Sigmoid colon (tissue), 6 donors: ENCODE measurements at regions not wholly inside any gene's neighbourhood (a gene's known extent, or its start where the extent isn't known, plus 50 kb on each side); places are given as distances from the start of the nearest gene placed in this dataset.

Experiments
- DNase-seq: peaks from one replicate; pipeline ENCODE4 v3.0.0-alpha.2; 2019
- H3K27ac ChIP-seq, 4 donors: fragments of 200-600 bp; sonication (generic); one replicate each; pipeline ENCODE4 v1.5.1; 2016 to 2019; ENCODE audit warnings: mild to moderate bottlenecking in 1 of 4
- H3K27me3 ChIP-seq, 3 donors: fragments of 200-600 bp; sonication (generic); one replicate each; pipeline ENCODE4 v1.5.1; 2019; ENCODE audit warnings: mild to moderate bottlenecking in 1 of 3
- H3K36me3 ChIP-seq, 4 donors: fragments of 200-600 bp; sonication (generic); one replicate each; pipeline ENCODE4 v1.5.1; 2016 to 2019
- H3K4me1 ChIP-seq, 4 donors: fragments of 200-600 bp; sonication (generic); one replicate each; pipeline ENCODE4 v1.5.1; 2017 to 2019
- H3K4me3 ChIP-seq, 4 donors: fragments of 200-600 bp; sonication (generic); one replicate each; pipeline ENCODE4 v1.5.1; 2017 to 2019; ENCODE audit warnings: mild to moderate bottlenecking in 2 of 4, moderate library complexity in 1 of 4
- H3K9me3 ChIP-seq, 4 donors: fragments of 200-600 bp in 3 of 4; sonication (generic) in 3 of 4; one replicate each; pipeline versions ENCODE4 v1.5.1 to v1.6.1; 2013 to 2019
- CTCF ChIP-seq, 4 experiments: fragments of 450-650 bp in 3 of 4; fragments of 200-600 bp in 1 of 4; IDR thresholded peaks; one replicate each; pipeline ENCODE4 v1.5.1; 2016 to 2019; ENCODE audit warnings: antibody characterized with exemption in 4 of 4, mild to moderate bottlenecking in 3 of 4, moderate library complexity in 2 of 4
- EP300 ChIP-seq, 4 donors: sonication (generic); formaldehyde crosslinking; IDR thresholded peaks; one replicate each; pipeline ENCODE4 v1.6.1; 2017; ENCODE audit warnings: antibody characterized with exemption in 4 of 4
- POLR2A ChIP-seq, 2 donors: fragments of 450-650 bp; IDR thresholded peaks; one replicate each; pipeline ENCODE4 v1.6.1; 2016; ENCODE audit warnings: antibody characterized with exemption in 2 of 2, mild to moderate bottlenecking in 2 of 2, moderate library complexity in 2 of 2
- POLR2AphosphoS5 ChIP-seq, 4 donors: sonication (generic); formaldehyde crosslinking; IDR thresholded peaks; one replicate each; pipeline ENCODE4 v1.6.1; 2017; ENCODE audit warnings: antibody characterized with exemption in 4 of 4
- WGBS, 2 donors: extraction: QIAGEN DNeasy Blood & Tissue Kit; methylation state at CpG; one replicate each; pipeline ENCODE4 v1.1.7; 2013; 5-methylcytosine and 5-hydroxymethylcytosine counted together
- intact Hi-C: fragments of 100-400 bp; cut with DNase I; formaldehyde crosslinking; loops from one replicate; pipeline ENCODE4 v1.15.1; 2023
- donor health status: healthy with polysubstance abuse.
- donor health status: healthy.

DNA sequence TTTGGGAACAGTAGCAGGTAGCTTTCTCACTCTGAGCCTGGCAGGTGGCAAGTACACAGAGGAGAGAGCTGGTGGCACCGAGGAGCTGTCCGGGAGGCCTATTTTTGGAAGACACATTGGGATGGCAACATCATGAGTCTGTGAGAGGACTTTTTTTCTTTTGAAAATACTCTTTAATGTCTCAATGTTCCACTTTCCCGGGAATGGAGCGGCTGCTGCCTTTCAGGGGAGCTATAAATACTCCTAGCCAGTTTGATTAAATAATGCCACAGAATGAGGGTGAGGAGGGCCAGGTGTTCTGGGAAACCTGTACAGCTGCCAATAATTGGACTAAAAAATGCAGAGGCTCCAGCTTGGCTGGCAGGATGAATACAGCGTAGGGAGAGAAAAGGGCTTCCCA lies 93.3 kb upstream of the COG2 start:
- intact Hi-C loops: no loop called here
- no peak for DNase-seq
- no peaks in the 10 kb centered on the region for H3K9me3 ChIP-seq
- TF ChIP-seq POLR2A (IDR thresholded peaks at IDR 0.05): no peak
- TF ChIP-seq POLR2AphosphoS5 (IDR thresholded peaks at IDR 0.05): no peak
- no peak for TF ChIP-seq CTCF (IDR thresholded peaks at IDR 0.05)
- no peak for TF ChIP-seq EP300 (IDR thresholded peaks at IDR 0.05)
- H3K4me1 ChIP-seq: no peaks in the 10 kb centered on the region
- no peak overlapping the region for H3K4me3 ChIP-seq
- no peaks in the 10 kb centered on the region for H3K27me3 ChIP-seq
- 27 to 64% methylated on average over 5 of the region's 5 CpGs for WGBS, 2 donors
- H3K36me3 ChIP-seq: no peaks in the 10 kb centered on the region
- no peak overlapping the region for H3K27ac ChIP-seq

DNA sequence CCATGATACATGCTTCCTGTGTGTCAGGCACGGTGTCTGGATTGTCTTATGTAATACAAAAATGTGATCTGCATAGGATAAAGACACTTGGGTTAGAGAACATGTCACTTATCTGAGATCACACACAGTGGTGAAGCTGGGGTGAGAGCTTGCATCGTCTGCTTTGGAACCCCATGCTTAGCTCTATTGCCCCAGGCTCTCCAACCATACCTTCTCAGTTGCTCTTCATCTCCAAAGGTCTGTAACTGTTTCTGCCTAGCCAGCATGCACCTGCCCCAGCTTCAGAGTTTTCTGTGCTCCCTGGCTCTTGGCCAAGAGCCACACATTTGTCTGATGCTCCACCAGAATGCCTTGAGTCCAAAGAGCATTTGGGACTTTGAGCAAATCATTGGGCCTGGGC lies 93.9 kb upstream of the COG2 start:
- Histone ChIP-seq H3K4me3 (no peak overlapping the region), H3K4me1 (no peaks in the 10 kb centered on the region), H3K27ac (no peak overlapping the region), H3K9me3 (no peaks in the 10 kb centered on the region), H3K27me3 (no peaks in the 10 kb centered on the region), H3K36me3 (no peaks in the 10 kb centered on the region)
- intact Hi-C loops: no loop called here
- no peak for DNase-seq
- TF ChIP-seq POLR2A (IDR thresholded peaks at IDR 0.05) (no peak), EP300 (IDR thresholded peaks at IDR 0.05) (no peak), POLR2AphosphoS5 (IDR thresholded peaks at IDR 0.05) (no peak), CTCF (IDR thresholded peaks at IDR 0.05) (no peak)
- 20 to 55% methylated on average over 2 of the region's 2 CpGs for WGBS, 2 donors

DNA sequence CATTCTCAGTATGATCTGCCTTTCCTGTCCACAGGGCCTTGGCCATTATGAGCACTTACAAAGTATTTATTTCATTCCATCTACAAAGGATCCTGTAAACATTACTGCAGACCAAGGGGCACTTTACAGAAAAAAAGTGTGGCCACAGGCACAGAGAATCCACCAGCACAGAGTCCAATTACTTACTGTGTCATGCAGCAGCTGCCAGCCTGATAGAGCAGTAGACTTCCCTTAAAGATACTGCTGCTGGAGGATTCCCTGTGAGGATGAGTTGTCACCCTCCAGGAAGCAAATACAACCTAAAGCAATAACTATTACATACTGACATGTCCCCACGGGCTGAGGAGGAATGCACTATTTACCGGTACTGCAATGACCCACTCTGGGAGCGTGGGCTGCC lies 97.1 kb upstream of the COG2 start:
- DNase-seq: no peak
- intact Hi-C loops: no loop called here

GRCh38 chr1:230544758-230545157 lies 97.5 kb upstream of the COG2 start:
- intact Hi-C loops: no loop called here
- DNase-seq: no peak
- Histone ChIP-seq H3K36me3 (no peaks in the 10 kb centered on the region), H3K4me1 (no peaks in the 10 kb centered on the region), H3K27ac (no peak overlapping the region), H3K27me3 (no peaks in the 10 kb centered on the region), H3K9me3 (no peaks in the 10 kb centered on the region), H3K4me3 (no peak overlapping the region)
- no peak for TF ChIP-seq CTCF (IDR thresholded peaks at IDR 0.05)
- no peak for TF ChIP-seq POLR2AphosphoS5 (IDR thresholded peaks at IDR 0.05)
- TF ChIP-seq POLR2A (IDR thresholded peaks at IDR 0.05): no peak
- no peak for TF ChIP-seq EP300 (IDR thresholded peaks at IDR 0.05)

More for the DNA sequence above, 97.1 kb upstream of the COG2 start:
- TF ChIP-seq EP300 (IDR thresholded peaks at IDR 0.05) (no peak), CTCF (IDR thresholded peaks at IDR 0.05) (no peak), POLR2A (IDR thresholded peaks at IDR 0.05) (no peak), POLR2AphosphoS5 (IDR thresholded peaks at IDR 0.05) (no peak)
- Histone ChIP-seq H3K27me3 (no peaks in the 10 kb centered on the region), H3K36me3 (no peaks in the 10 kb centered on the region), H3K27ac (no peak overlapping the region), H3K4me3 (no peak overlapping the region), H3K4me1 (no peaks in the 10 kb centered on the region), H3K9me3 (no peaks in the 10 kb centered on the region)
- WGBS, 2 donors: 94 to 96% methylated on average over 3 of the region's 3 CpGs

DNA sequence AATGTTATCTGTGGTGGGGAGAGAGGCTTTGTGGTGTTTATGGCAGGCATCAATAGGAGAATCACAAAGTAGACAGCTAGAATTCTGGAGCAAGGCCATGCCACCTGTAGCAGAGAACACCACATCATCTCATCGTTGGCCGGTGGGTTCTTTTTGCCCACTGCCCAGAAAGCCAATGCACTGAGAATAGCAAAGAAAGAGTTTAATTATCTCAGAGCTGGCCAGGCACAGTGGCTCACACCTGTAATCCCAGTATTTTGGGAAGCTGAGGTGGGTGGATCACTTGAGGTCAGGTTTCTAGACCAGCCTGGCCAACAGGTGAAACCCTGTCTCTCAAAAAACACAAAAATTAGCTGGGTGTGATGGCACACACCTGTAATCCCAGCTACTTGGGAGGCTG lies 99.2 kb upstream of the COG2 start:
- no peaks in the 10 kb centered on the region for H3K36me3 ChIP-seq
- H3K27ac ChIP-seq: no peak overlapping the region
- TF ChIP-seq POLR2AphosphoS5 (IDR thresholded peaks at IDR 0.05) (no peak), POLR2A (IDR thresholded peaks at IDR 0.05) (no peak), CTCF (IDR thresholded peaks at IDR 0.05) (no peak), EP300 (IDR thresholded peaks at IDR 0.05) (no peak)
- H3K4me3 ChIP-seq: no peak overlapping the region
- H3K27me3 ChIP-seq: no peaks in the 10 kb centered on the region
- intact Hi-C loops: no loop called here
- DNase-seq: no peak
- no peaks in the 10 kb centered on the region for H3K9me3 ChIP-seq
- H3K4me1 ChIP-seq: no peaks in the 10 kb centered on the region
- 95 to 97% methylated on average over 2 of the region's 2 CpGs for WGBS, 2 donors
